Suppressor macrophage (primary cell): ENCODE measurements at regions not wholly inside any gene's neighbourhood (a gene's known extent, or its start where the extent isn't known, plus 50 kb on each side); places are given as distances from the start of the nearest gene placed in this dataset.
"Not testable (repeated sequence)": the region's sequence is repeated elsewhere in the genome, so short reads cannot be mapped to it uniquely, and the experiment has no call there.

Experiments
- DNase-seq, 4 experiments: peaks; one replicate each; pipeline ENCODE4 v3.0.0-alpha.2; 2020 to 2022

GRCh38 chr12:39699079-39699478 lies 79.5 kb upstream of the ABCD2 start:
- DNase-seq = not testable (repeated sequence)

GRCh38 chr12:39697108-39697507 lies 77.5 kb upstream of the ABCD2 start:
- DNase-seq = no peak

GRCh38 chr12:39692258-39692853 lies 72.8 kb upstream of the ABCD2 start:
- peak in 2 of 4 experiments; percentile 13 to 41 for DNase-seq

GRCh38 chr12:39685854-39686657 lies 66.5 kb upstream of the ABCD2 start:
- DNase-seq = no peak

- DNase-seq = peak in 1 of 4 experiments; percentile 2
Observed at GRCh38 chr12:39682689-39683477, 63.3 kb upstream of the ABCD2 start.

- no peak for DNase-seq
Observed at GRCh38 chr12:39675263-39675662, 55.7 kb upstream of the ABCD2 start.

- no peak for DNase-seq
Observed at GRCh38 chr12:39672976-39673375, 53.4 kb upstream of the ABCD2 start.

GRCh38 chr12:39671898-39672875 lies 52.6 kb upstream of the ABCD2 start:
- no peak for DNase-seq

- DNase-seq = not testable (repeated sequence)
Observed at GRCh38 chr12:39669539-39669938, 49.9 kb upstream of the ABCD2 start.
